HL-60/S4 treated with retinoic acid at 250 ng/mL for 4 days and 3 days (cell line): ENCODE measurements at regions not wholly inside any gene's neighbourhood (a gene's known extent, or its start where the extent isn't known, plus 50 kb on each side); places are given as distances from the start of the nearest gene placed in this dataset.
"Not testable (repeated sequence)": the region's sequence is repeated elsewhere in the genome, so short reads cannot be mapped to it uniquely, and the experiment has no call there.

Experiments used
- in situ Hi-C: fragments of 300-500 bp; cut with MboI; formaldehyde crosslinking; loops from 2 replicates; pipeline ENCODE4 v1.7.0; 2022; ENCODE audit warnings: low sequenced_read_pairs

DNA sequence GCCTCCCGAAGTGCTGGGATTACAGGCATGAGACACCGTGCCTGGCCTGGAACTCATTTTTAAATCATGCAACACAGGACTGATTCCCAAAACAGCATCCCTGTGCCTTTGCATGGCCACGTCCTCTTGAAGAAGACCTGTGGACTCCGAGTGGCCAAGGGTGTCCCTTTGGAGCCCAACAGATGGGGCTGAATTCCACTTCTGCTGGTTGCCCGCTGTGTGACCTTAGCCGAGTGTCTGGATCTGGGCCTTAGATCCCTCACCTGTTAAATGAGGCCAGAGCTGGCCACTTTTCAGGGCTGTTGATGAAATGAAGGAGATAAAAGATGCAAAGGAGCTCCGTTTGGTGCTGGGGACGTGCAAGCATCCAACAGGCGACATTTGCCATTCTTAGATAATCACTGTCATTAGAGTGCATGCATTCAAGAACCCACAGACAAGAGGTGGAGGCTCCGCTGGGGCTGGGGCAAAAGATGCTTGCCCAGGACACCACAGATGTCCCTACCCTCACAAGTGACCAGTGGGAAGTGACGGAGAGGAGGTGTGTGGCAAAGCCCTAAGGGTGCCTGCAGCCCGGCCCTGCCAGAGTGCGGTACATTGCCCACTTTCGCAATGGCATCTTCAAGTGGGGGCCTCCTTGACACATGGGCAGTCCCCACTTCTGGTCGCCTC is 354.1 kb upstream of the TNRC6C start:
- in situ Hi-C loops = no loop called here

DNA sequence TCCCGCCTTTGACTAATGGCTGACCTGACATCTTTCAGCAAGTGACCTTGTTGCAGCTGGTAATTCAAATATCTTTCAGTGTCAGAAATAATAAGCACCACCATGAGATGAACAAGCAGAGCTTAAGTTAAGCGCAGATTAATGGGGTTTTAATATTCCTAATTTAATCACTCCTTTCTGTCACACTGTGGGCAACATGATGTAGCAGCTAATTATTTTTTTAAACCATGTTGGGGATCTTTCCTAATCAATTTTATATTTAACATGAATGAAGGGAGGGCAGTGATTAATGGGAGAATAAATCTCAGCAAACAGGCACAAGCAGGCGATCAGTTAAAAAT is 353.6 kb upstream of the TNRC6C start:
- in situ Hi-C loops = no loop called here

GRCh38 chr17:77606146-77606864 is 352.2 kb upstream of the TNRC6C start:
- in situ Hi-C loops = no loop called here

DNA sequence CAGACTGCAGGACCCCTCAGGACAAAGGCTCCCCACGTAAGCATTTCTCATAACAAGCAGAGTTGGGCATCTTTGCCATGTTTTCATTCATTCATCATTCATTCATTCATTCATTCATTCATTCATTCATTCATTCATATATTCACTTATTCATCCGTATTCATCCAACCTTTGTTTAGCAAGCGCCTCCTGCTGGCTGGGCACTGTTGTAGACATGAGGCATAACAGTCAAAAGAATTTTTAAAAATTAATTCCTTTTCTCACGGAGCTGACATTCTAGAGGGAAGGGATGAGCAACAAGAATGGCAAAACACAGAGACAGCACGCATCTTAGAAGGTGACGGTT is 351.7 kb upstream of the TNRC6C start:
- in situ Hi-C loops = no loop called here

DNA sequence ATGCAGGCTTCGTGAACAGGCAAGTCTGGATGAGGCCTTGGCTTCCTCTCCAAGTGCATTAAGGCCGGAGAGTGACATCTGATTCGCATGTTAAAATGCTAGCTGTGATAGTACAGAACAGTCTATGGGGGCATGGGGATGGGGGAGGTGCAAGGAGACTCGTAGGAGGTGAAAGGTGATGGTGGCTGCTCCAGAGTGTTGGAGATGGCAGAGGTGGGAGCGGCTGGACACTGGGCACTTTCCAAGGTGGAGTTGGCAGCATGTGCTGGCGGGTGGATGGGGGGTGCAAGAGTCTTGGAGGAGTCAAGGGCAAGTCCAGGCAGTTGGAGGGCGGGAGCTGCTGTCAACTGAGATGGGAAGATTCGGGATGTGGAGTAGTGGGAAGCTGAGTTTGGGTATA is 350.9 kb upstream of the TNRC6C start:
- in situ Hi-C loops = no loop called here

- in situ Hi-C loops = no loop called here
Observed at GRCh38 chr17:77608431-77608830, 350.1 kb upstream of the TNRC6C start.

GRCh38 chr17:77609553-77610517 is 348.7 kb upstream of the TNRC6C start:
- in situ Hi-C loops = no loop called here

DNA sequence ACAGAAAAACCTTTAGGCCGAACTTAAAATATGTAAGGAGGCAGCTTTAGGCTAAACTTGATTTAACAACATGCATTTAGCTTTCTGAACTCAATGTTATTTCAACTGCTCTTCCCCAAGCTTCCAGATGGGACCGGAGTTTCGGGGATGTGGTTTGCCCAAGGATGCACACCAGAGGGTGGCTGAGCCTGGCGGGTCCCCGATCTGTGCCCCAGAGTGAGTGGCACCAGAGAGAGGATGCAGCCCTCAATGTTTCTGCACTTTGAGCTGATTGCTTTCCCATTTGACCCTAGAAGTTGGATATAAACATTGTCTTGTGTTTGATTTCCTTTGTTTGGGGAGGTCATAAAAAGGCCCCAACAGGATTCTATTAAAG is 348.0 kb upstream of the TNRC6C start:
- in situ Hi-C loops = no loop called here

DNA sequence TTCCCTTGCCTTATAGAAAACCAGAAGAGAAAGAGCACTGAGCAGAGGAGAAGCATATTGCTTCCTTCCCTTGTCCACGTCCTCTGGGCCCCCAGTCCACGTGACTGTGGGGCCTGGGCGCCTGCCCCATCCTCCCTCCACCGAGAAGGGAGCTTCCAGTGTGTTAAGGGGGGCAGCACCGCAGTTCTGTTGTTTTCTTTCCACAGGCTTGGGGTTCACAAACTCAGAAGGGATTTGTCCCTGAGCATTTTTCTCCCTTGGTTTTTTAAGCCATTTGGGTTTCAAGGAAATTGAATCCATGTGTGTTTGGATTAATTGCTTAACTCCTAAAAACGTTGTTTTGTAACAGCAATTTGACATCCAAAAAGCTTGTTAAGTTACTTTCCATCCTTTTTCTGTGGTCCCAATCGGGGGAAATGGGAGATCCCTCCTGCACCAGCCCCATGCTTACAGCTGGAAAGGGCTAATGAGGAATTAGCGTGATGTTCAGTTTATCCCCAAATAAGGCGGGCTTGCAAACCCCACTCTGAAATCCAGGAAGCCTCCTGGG is 347.5 kb upstream of the TNRC6C start:
- in situ Hi-C loops = no loop called here

- in situ Hi-C loops = no loop called here
Observed at GRCh38 chr17:77611791-77612502, 346.6 kb upstream of the TNRC6C start.

- in situ Hi-C loops = no loop called here
Observed at GRCh38 chr17:77613218-77613617, 345.3 kb upstream of the TNRC6C start.

- in situ Hi-C loops = no loop called here
Observed at GRCh38 chr17:77613627-77614026, 344.9 kb upstream of the TNRC6C start.

DNA sequence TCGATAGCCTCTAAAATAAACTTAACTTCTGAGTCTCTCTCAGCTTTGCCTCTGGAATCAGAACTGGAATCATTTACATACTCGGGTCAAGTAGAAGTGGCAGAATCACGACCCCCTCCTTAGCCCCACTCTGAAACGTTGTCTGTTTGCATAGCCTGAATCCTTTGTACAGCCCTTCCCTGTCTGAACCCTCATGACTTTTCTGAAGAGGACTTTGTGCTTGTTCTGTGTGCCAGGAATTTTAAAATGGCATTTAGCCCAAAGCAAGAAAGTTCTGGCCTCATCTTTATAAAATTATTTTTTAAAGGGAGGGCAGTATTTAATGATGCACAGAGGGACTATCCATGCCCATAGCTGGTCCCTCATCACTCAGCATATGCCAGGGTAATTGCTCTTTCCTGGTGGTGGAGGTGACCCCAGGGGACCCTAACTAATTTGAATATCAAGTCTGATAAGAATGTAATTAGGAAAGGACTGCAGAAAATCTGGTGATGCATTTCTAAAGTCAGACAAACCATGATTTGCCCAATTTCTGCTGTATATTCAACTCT is 342.7 kb upstream of the TNRC6C start:
- in situ Hi-C loops = no loop called here

- in situ Hi-C loops = no loop called here
Observed at GRCh38 chr17:77616254-77616731, 342.2 kb upstream of the TNRC6C start.

DNA sequence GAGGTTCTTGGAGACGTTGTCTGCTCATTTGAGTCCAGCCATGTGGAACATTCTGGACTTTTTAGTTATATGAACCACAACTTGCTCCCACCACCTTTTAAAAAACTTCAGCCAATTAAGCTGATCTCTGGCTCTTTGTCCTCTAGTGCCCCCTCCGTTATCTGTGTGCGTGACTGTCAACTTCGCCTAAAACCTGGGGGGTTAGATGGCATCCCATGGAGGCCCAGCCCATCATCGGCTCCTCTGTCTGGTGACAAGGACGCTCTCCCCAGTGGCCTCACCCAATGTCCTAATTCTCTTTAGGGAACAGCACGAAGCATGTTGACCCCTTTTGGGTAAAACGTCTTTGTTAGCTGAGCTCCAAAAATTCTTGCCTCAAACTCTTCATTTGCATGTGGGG is 341.0 kb upstream of the TNRC6C start:
- in situ Hi-C loops = no loop called here

DNA sequence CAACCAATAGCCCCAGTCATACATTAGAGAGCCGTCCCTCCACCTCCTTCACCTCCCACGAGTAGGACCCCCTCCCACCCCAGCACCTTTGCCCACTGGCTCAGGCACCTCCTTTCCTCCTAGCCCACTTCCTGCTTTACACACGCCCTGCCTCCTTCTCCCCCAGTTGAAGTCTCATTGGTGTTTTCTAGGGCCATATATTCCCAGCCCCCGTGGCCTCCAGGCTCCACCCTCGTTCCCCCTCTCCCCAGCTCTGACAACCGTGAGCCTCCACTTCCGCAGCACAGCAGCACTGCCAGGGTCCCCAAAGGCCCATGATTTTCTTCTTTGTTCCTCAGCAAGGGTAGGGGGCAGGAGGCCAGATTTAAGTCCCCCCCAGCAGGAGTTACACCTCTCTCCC is 340.3 kb upstream of the TNRC6C start:
- in situ Hi-C loops = no loop called here

- in situ Hi-C loops = no loop called here
Observed at GRCh38 chr17:77618731-77619130, 339.8 kb upstream of the TNRC6C start.

DNA sequence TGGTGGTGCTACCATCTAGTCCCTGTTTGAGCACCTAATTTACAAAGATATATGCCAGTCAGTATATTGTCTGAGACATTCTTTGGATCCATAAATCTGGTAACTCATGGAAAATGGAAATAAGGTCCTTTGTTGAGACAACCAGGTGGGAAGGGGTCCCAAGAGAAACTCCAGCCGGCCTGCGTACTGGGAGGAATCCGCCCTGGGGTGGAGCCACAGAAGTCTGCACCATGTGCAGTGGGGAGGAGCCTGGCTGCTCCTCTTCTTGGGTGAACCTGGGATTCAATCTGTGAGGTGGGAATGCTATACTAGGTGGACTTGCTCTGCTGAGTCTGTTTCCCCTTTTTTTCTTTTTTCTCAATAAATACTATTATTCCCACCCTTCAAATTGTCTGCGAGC is 339.2 kb upstream of the TNRC6C start:
- in situ Hi-C loops = no loop called here

GRCh38 chr17:77619851-77620250 is 338.7 kb upstream of the TNRC6C start:
- in situ Hi-C loops = no loop called here

DNA sequence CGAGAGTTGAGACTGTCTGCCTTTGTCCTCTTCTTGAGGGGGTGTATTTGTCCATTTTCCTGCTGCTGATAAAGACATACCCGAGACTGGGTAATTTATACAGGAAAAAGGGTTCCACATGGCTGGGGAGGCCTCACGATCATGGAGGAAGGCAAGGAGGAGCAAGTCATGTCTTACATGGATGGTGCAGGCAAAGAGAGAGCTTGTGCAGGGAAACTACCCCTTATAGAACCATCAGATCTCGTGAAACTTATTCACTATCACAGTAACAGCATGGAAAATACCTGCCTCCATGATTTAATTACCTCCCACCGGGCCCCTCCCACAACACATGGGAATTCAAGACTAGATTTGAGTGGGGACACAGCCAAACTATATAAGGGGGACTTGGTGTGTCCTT is 338.2 kb upstream of the TNRC6C start:
- in situ Hi-C loops = no loop called here

DNA sequence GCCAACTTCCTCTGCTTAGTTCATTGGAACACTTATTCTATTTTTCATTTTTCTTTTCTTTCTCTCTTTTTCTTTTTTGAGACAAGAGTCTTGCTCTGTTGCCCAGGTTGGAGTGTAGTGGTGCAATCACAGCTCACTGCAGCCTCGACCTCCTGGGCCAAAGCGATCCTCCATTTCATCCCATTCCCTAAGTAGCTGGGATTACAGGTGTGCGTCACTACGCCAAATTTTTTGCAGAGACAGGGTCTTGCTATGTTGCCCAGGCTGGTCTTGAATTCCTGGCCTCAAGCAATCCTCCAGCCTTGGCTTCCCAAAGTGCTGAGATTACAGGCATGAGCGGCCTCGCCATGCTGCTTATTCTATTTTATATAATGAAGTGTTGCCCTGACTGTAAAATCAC is 336.4 kb upstream of the TNRC6C start:
- in situ Hi-C loops = not testable (repeated sequence)
